Gastrocnemius medialis (tissue), 4 donors: ENCODE measurements at regions not wholly inside any gene's neighbourhood (a gene's known extent, or its start where the extent isn't known, plus 50 kb on each side); places are given as distances from the start of the nearest gene placed in this dataset.

Experiments used
- ATAC-seq, 2 donors: fragments of 150-250 bp; one replicate each; pipeline ENCODE4 v1.9.1; 2016
- DNase-seq, 2 donors: peaks; one replicate each; pipeline ENCODE4 v3.0.0-alpha.2; 2019
- H3K27ac ChIP-seq, 4 donors: fragments of 200-600 bp; sonication (generic); 1 replicate in 1 of 4; 2 replicates in 3 of 4; pipeline ENCODE4 v1.5.1; 2016 to 2018; ENCODE audit warnings: mild to moderate bottlenecking in 2 of 4, moderate library complexity in 1 of 4
- H3K27me3 ChIP-seq, 3 donors: fragments of 200-600 bp; sonication (generic) in 2 of 3; 1 replicate in 1 of 3; 2 replicates in 2 of 3; pipeline versions ENCODE4 v1.5.1 to v1.6.0; 2016 to 2019; ENCODE audit warnings: mild to moderate bottlenecking in 1 of 3, moderate library complexity in 1 of 3
- H3K36me3 ChIP-seq, 2 donors: fragments of 200-600 bp; sonication (generic) in 1 of 2; one replicate each; pipeline ENCODE4 v1.5.1; 2017 to 2018
- H3K4me1 ChIP-seq, 2 donors: fragments of 200-600 bp; sonication (generic) in 1 of 2; one replicate each; pipeline ENCODE4 v1.5.1; 2016 to 2017; ENCODE audit warnings: mild to moderate bottlenecking in 2 of 2
- H3K4me3 ChIP-seq, 4 donors: fragments of 200-600 bp; sonication (generic) in 3 of 4; 1 replicate in 1 of 4; 2 replicates in 3 of 4; pipeline ENCODE4 v1.5.1; 2016 to 2019; ENCODE audit warnings: mild to moderate bottlenecking in 2 of 4
- H3K9me3 ChIP-seq, 3 donors: fragments of 200-600 bp; sonication (generic) in 2 of 3; 1 replicate in 1 of 3; 2 replicates in 2 of 3; pipeline ENCODE4 v1.5.1; 2016 to 2019
- POLR2A ChIP-seq, 2 donors: fragments of 450-650 bp; IDR thresholded peaks; one replicate each; pipeline ENCODE4 v1.6.1; 2017; ENCODE audit warnings: antibody characterized with exemption in 2 of 2, mild to moderate bottlenecking in 2 of 2, moderate library complexity in 2 of 2
- in situ Hi-C, 4 donors: fragments of 200-750 bp; cut with MboI; loops; one replicate each; pipeline versions ENCODE4 v1.15.0 to v1.8.0; 2017; ENCODE audit warnings: low sequenced_read_pairs in 4 of 4
- intact Hi-C: fragments of 100-400 bp; cut with DNase I; formaldehyde crosslinking; loops from one replicate; pipeline ENCODE4 v1.15.1; 2023; ENCODE audit warnings: low total_unique reads
- TF ChIP-seq, protein P1 (sequence below), 5 experiments: fragments of 450-650 bp in 3 of 5; fragments of 200-600 bp in 2 of 5; sonication (generic) in 2 of 5; IDR thresholded peaks in 4 of 5; conservative IDR thresholded peaks in 1 of 5; 1 replicate in 4 of 5; 2 replicates in 1 of 5; pipeline ENCODE4 v1.5.1; 2016 to 2019; ENCODE audit warnings: antibody characterized with exemption in 5 of 5, mild to moderate bottlenecking in 3 of 5, moderate library complexity in 3 of 5

DNA sequence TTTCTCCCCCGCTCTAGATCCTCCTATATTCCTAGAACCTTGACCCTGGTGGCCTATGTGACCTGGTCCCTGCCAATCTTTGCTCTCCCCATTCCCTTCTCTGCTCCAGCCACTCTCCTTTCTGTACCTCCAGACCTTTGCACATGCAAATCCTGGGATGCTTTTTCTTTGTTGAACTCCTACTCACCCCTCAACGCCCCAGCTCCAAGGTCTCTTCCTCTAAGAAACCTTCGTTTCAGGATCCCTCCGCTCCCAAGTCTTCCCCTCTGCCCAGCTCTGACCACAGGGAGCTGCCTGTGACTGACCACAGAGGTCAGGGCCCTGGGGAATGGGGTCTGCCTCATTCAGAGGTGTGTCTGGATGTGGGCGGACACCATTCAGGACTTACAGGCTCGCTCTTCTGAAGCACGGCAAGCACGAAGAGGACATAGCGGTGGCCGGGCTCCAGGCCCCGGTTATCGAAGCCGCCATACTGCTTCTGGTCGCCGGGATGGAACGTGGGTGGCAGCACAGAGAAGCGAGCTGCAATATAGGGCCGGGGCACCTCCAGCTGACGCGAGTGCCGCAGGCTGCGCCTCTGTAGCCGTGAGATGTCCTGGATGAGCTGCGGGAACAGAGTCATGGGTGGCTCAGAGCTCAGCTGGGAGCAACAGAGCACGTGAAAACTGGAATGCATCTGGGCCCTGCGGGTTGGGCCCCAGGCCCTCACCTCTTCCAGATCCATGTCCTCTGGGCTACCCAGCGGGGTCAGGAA is 120.9 kb downstream of the PTPRS start:
- no peaks in the 10 kb centered on the region for H3K27me3 ChIP-seq
- ATAC-seq, result no peak
- no peaks in the 10 kb centered on the region for H3K4me1 ChIP-seq
- in situ Hi-C loops (no loop called here), intact Hi-C loops (no loop called here)
- H3K27ac ChIP-seq, result no peak overlapping the region
- no peaks in the 10 kb centered on the region for H3K9me3 ChIP-seq
- no peak overlapping the region for H3K4me3 ChIP-seq
- DNase-seq, result no peak
- peaks cover 0 to 68% of the 10 kb centered on the region in 2 donors for H3K36me3 ChIP-seq
- TF ChIP-seq, protein P1, sequence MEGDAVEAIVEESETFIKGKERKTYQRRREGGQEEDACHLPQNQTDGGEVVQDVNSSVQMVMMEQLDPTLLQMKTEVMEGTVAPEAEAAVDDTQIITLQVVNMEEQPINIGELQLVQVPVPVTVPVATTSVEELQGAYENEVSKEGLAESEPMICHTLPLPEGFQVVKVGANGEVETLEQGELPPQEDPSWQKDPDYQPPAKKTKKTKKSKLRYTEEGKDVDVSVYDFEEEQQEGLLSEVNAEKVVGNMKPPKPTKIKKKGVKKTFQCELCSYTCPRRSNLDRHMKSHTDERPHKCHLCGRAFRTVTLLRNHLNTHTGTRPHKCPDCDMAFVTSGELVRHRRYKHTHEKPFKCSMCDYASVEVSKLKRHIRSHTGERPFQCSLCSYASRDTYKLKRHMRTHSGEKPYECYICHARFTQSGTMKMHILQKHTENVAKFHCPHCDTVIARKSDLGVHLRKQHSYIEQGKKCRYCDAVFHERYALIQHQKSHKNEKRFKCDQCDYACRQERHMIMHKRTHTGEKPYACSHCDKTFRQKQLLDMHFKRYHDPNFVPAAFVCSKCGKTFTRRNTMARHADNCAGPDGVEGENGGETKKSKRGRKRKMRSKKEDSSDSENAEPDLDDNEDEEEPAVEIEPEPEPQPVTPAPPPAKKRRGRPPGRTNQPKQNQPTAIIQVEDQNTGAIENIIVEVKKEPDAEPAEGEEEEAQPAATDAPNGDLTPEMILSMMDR (IDR thresholded peaks at IDR 0.05 in 4 of 5, conservative IDR thresholded peaks at IDR 0.05 in 1 of 5), result no peak

DNA sequence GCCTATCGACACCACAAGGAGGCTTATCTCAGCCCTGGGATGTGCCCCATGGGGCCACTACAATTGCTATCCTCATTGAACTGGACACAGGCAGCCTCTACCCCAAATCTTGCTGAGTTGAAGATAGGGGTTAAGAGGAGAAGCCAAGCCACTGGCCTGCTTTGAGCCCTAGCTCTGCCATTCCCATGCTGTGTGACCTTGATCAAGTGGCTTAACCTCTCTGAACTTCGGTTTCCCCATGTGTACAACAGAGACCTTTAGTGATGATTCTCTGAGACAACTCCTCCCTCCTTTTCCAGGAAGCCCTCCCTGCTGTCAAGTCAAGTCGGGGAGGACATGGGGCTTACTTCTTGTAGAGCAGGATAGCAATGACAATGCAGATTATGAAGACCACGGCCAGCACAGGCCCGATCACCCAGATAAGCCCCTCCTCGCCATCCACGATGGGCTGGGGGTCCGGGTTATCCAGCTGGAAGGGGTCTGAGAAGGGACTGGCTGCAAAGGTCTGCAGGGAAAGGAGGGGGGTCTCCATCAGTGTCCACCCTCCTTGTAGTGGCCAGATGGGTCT is 121.6 kb downstream of the PTPRS start:
- in situ Hi-C loops, result no loop called here
- peaks cover 0 to 75% of the 10 kb centered on the region in 2 donors for H3K36me3 ChIP-seq
- TF ChIP-seq, protein P1 (IDR thresholded peaks at IDR 0.05 in 4 of 5, conservative IDR thresholded peaks at IDR 0.05 in 1 of 5), result no peak
- no peak for TF ChIP-seq POLR2A (IDR thresholded peaks at IDR 0.05)
- H3K27ac ChIP-seq, result no peak overlapping the region
- no peaks in the 10 kb centered on the region for H3K9me3 ChIP-seq
- DNase-seq (no peak), ATAC-seq (no peak)
- H3K4me3 ChIP-seq, result no peak overlapping the region
- intact Hi-C loops, result no loop called here
- no peaks in the 10 kb centered on the region for H3K4me1 ChIP-seq
- H3K27me3 ChIP-seq, result no peaks in the 10 kb centered on the region

DNA sequence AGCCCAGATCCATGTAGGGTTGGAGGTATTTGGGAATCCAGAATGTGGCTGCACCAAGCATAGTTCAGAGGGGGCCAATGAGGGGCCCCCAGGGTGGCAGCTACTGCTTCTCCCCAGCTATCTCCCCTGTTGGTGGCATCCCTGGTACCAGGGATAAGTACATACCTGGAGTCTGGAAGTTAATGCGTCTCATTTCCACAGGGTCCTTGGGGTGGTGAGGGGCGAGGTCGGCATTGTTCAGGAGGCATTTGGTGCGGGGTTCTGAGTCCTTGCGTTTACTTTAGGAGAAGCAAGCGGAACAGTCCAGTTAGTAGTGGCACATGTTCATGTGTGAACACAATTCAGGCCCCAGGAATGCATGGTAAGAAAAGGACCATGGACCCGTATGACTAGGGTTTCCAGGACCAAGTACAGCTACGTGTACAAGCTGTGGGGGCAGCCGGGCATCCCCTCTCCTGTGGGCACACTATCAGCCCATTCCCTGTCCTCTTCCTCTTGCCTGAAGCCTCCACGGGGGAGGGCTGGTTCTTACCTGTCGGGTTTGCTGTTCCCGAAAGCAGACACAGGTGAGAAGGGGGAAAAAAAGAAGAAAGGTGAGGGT is 122.3 kb downstream of the PTPRS start:
- H3K4me1 ChIP-seq, result no peaks in the 10 kb centered on the region
- no peaks in the 10 kb centered on the region for H3K9me3 ChIP-seq
- in situ Hi-C loops, result no loop called here
- ATAC-seq (no peak), DNase-seq (no peak)
- H3K4me3 ChIP-seq, result no peak overlapping the region
- no peak overlapping the region for H3K27ac ChIP-seq
- intact Hi-C loops, result no loop called here
- H3K27me3 ChIP-seq, result no peaks in the 10 kb centered on the region
- peaks cover 0 to 79% of the 10 kb centered on the region in 2 donors for H3K36me3 ChIP-seq
- TF ChIP-seq, protein P1 (IDR thresholded peaks at IDR 0.05 in 4 of 5, conservative IDR thresholded peaks at IDR 0.05 in 1 of 5), result no peak
- no peak for TF ChIP-seq POLR2A (IDR thresholded peaks at IDR 0.05)

DNA sequence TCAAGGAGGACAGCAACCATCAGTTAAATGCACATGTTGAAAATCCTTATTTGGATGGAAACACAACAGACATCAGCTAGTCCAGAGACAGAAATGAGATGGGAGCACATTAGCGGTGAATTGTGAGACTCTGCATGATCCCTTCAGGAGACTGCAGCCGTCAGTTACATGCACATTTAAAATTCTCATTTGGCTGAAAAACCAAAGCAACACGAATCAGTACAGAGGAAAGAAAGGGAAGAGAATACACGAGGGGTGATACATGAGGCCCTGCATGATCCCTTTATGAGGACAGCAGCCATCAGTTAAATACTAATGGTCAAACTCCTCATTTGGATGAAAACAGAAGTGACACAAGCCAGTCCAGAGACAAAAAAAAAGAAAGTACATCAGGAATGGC is 123.4 kb downstream of the PTPRS start:
- H3K27ac ChIP-seq, result no peak overlapping the region
- H3K36me3 ChIP-seq, result peaks cover 0 to 81% of the 10 kb centered on the region in 2 donors
- in situ Hi-C loops, result no loop called here
- H3K4me3 ChIP-seq, result no peak overlapping the region
- no peak for TF ChIP-seq POLR2A (IDR thresholded peaks at IDR 0.05)
- TF ChIP-seq, protein P1 (IDR thresholded peaks at IDR 0.05 in 4 of 5, conservative IDR thresholded peaks at IDR 0.05 in 1 of 5), result no peak
- intact Hi-C loops, result no loop called here
- DNase-seq (no peak), ATAC-seq (no peak)
- H3K4me1 ChIP-seq, result no peaks in the 10 kb centered on the region
- H3K27me3 ChIP-seq, result no peaks in the 10 kb centered on the region
- no peaks in the 10 kb centered on the region for H3K9me3 ChIP-seq
